T-cell (primary cell): ENCODE measurements at regions not wholly inside any gene's neighbourhood (a gene's known extent, or its start where the extent isn't known, plus 50 kb on each side); places are given as distances from the start of the nearest gene placed in this dataset.

Experiments
- ATAC-seq, 4 experiments: fragments of 200-7000 bp in 3 of 4; fragments of 150-1000 bp in 1 of 4; cut with Tn5 transposase; replicated peaks in 1 of 4; 1 replicate in 3 of 4; 2 replicates in 1 of 4; pipeline ENCODE4 v1.10.0; 2021; ENCODE audit warnings: moderate library complexity in 3 of 4, mild to moderate bottlenecking in 2 of 4, moderate number of reproducible peaks in 1 of 4
- CTCF ChIA-PET, 2 donors: fragments of 300-600 bp; sonication (Branson Sonifier 250); formaldehyde crosslinking; loops; one replicate each; lab custom pipeline; 2022; ENCODE audit warnings: antibody characterized with exemption in 2 of 2; lab: Charles Lee
- POLR2A ChIA-PET, 2 donors: fragments of 300-600 bp; sonication (Branson Sonifier 250); formaldehyde crosslinking; loops; one replicate each; lab custom pipeline; 2022; ENCODE audit warnings: antibody characterized with exemption in 2 of 2; lab: Charles Lee
- DNase-seq, 35 experiments: peaks; one replicate each; pipeline versions ENCODE4 v3.0.0 to v3.0.0-alpha.2; 2013 to 2023
- H3K27ac ChIP-seq: one replicate; pipeline ENCODE4 v1.5.1; 2013; ENCODE audit warnings: low read length
- H3K27me3 ChIP-seq, 2 experiments: replicated peaks in 1 of 2; 1 replicate in 1 of 2; 2 replicates in 1 of 2; pipeline versions ENCODE4 v1.6.1 to v1.7.0; 2013; ENCODE audit warnings: low read length in 1 of 2, mixed read lengths in 1 of 2; ENCODE audit not compliant: control insufficient read depth in 2 of 2, insufficient read depth in 2 of 2; ENCODE audit errors: extremely low read depth in 1 of 2
- H3K36me3 ChIP-seq, 2 donors: 1 replicate in 1 of 2; 2 replicates in 1 of 2; pipeline versions ENCODE4 v1.6.1 to v1.7.0; 2013; ENCODE audit warnings: low read length in 1 of 2; ENCODE audit not compliant: control insufficient read depth in 2 of 2, insufficient read depth in 1 of 2; ENCODE audit errors: extremely low read depth in 1 of 2
- H3K4me1 ChIP-seq, 2 experiments: 1 replicate in 1 of 2; 2 replicates in 1 of 2; pipeline versions ENCODE4 v1.6.1 to v1.7.0; 2013; ENCODE audit warnings: low read length in 2 of 2, mixed read lengths in 1 of 2; ENCODE audit not compliant: insufficient read depth in 2 of 2, control insufficient read depth in 1 of 2; ENCODE audit errors: extremely low read depth in 1 of 2
- H3K4me3 ChIP-seq, 2 donors: 1 replicate in 1 of 2; 2 replicates in 1 of 2; pipeline versions ENCODE4 v1.5.1 to v1.7.0; 2013; ENCODE audit warnings: mild to moderate bottlenecking in 2 of 2, low read length in 1 of 2, moderate library complexity in 1 of 2; ENCODE audit not compliant: control insufficient read depth in 1 of 2; ENCODE audit errors: extremely low read depth in 1 of 2
- H3K9me3 ChIP-seq: 2 replicates; pipeline ENCODE4 v1.7.0; 2013
- H3K27ac Mint-ChIP-seq, 2 donors: one replicate each; pipeline ENCODE4 v1.8.0; 2020 to 2021; ENCODE audit warnings: mild to moderate bottlenecking in 2 of 2, mixed read lengths in 2 of 2
- H3K27me3 Mint-ChIP-seq, 2 donors: one replicate each; pipeline ENCODE4 v1.8.0; 2021 to 2022; ENCODE audit warnings: mixed read lengths in 2 of 2
- H3K36me3 Mint-ChIP-seq: one replicate; pipeline ENCODE4 v1.8.0; 2021; ENCODE audit warnings: mixed read lengths
- H3K4me1 Mint-ChIP-seq, 3 donors: one replicate each; pipeline ENCODE4 v1.8.0; 2020 to 2022; ENCODE audit warnings: mixed read lengths in 3 of 3, mild to moderate bottlenecking in 1 of 3
- H3K4me3 Mint-ChIP-seq, 3 donors: one replicate each; pipeline ENCODE4 v1.8.0; 2020 to 2022; ENCODE audit warnings: mild to moderate bottlenecking in 3 of 3, mixed read lengths in 3 of 3, moderate library complexity in 3 of 3
- H3K9me3 Mint-ChIP-seq, 3 donors: one replicate each; pipeline ENCODE4 v1.8.0; 2020 to 2022; ENCODE audit warnings: mixed read lengths in 3 of 3
- WGBS: methylation state at CpG from one replicate; pipeline ENCODE4 v1.1.5; 2013; ENCODE audit warnings: missing lambda C conversion rate; ENCODE audit not compliant: insufficient coverage; 5-methylcytosine and 5-hydroxymethylcytosine counted together

GRCh38 chr1:181863006-181863405 lies 198.5 kb downstream of the ZNF648 start:
- Mint-ChIP-seq H3K27me3 (peaks cover 3 to 5% of the 10 kb centered on the region in 2 donors), H3K4me1 (no peaks in the 10 kb centered on the region), H3K36me3 (no peaks in the 10 kb centered on the region), H3K27ac (no peak overlapping the region), H3K4me3 (no peak overlapping the region), H3K9me3 (peaks cover 0 to 9% (median 4%) of the 10 kb centered on the region in 3 donors)
- CTCF ChIA-PET, result no interaction called here
- H3K4me1 ChIP-seq, result no peaks in the 10 kb centered on the region
- POLR2A ChIA-PET, result interaction anchor here in 1 of 2 donors (0.6 kb wide), 1 partner anchor 94 kb away, joined by 4 read pairs; no protein-coding TSS in a partner anchor
- no peak for ATAC-seq
- no peak overlapping the region for H3K27ac ChIP-seq
- H3K4me3 ChIP-seq, result no peak overlapping the region
- no peaks in the 10 kb centered on the region for H3K9me3 ChIP-seq
- DNase-seq, result no peak
- WGBS, result 69% methylated on average over 3 of the region's 3 CpGs
- no peaks in the 10 kb centered on the region for H3K36me3 ChIP-seq
- H3K27me3 ChIP-seq, result no peaks in the 10 kb centered on the region

- 72% methylated on average over 2 of the region's 4 CpGs for WGBS
- POLR2A ChIA-PET, result no interaction called here
- peaks cover 3 to 15% of the 10 kb centered on the region in 2 donors for H3K27me3 Mint-ChIP-seq
- ATAC-seq (no peak), DNase-seq (no peak)
- CTCF ChIA-PET, result interaction anchor here in 1 of 2 donors (0.6 kb wide), 1 partner anchor 374 kb away, joined by 3 read pairs; no protein-coding TSS in a partner anchor
- H3K4me1 Mint-ChIP-seq, result no peaks in the 10 kb centered on the region
- no peak overlapping the region for H3K27ac Mint-ChIP-seq
- Histone ChIP-seq H3K9me3 (no peaks in the 10 kb centered on the region), H3K36me3 (no peaks in the 10 kb centered on the region), H3K4me3 (no peak overlapping the region), H3K27me3 (no peaks in the 10 kb centered on the region), H3K27ac (no peak overlapping the region), H3K4me1 (no peaks in the 10 kb centered on the region)
- H3K9me3 Mint-ChIP-seq, result peaks cover 0 to 16% (median 7%) of the 10 kb centered on the region in 3 donors
- H3K4me3 Mint-ChIP-seq, result no peak overlapping the region
- H3K36me3 Mint-ChIP-seq, result no peaks in the 10 kb centered on the region
Observed at GRCh38 chr1:181858135-181858534, 203.4 kb downstream of the ZNF648 start.
